Breast epithelium (tissue), 3 donors: ENCODE measurements at regions not wholly inside any gene's neighbourhood (a gene's known extent, or its start where the extent isn't known, plus 50 kb on each side); places are given as distances from the start of the nearest gene placed in this dataset.

Experiments used
- CTCF ChIP-seq, 3 donors: fragments of 450-650 bp; IDR thresholded peaks; one replicate each; pipeline ENCODE4 v1.5.1; 2016 to 2017; ENCODE audit warnings: antibody characterized with exemption in 3 of 3, mild to moderate bottlenecking in 3 of 3, moderate library complexity in 3 of 3
- POLR2A ChIP-seq: fragments of 450-650 bp; IDR thresholded peaks from one replicate; pipeline ENCODE4 v1.6.1; 2016; ENCODE audit warnings: antibody characterized with exemption, mild to moderate bottlenecking, moderate library complexity
- POLR2AphosphoS5 ChIP-seq, 3 donors: sonication (generic); formaldehyde crosslinking; IDR thresholded peaks; one replicate each; pipeline ENCODE4 v1.6.1; 2017; ENCODE audit warnings: antibody characterized with exemption in 3 of 3

- TF ChIP-seq POLR2A, result no peak
- no peak for TF ChIP-seq CTCF (IDR thresholded peaks at IDR 0.05)
- TF ChIP-seq POLR2AphosphoS5 (IDR thresholded peaks at IDR 0.05), result no peak
These were observed 200.9 kb upstream of the MID1 start for GRCh38 chrX:10821293-10821692.
